GM19395 (cell line): ENCODE measurements at regions not wholly inside any gene's neighbourhood (a gene's known extent, or its start where the extent isn't known, plus 50 kb on each side); places are given as distances from the start of the nearest gene placed in this dataset.
"Not testable (repeated sequence)": the region's sequence is repeated elsewhere in the genome, so short reads cannot be mapped to it uniquely, and the experiment has no call there.

Experiments used
- ATAC-seq: cut with Tn5 transposase; IDR thresholded peaks from one replicate; pipeline ENCODE4 v1.9.1; 2021; ENCODE audit warnings: mild to moderate bottlenecking, moderate library complexity; ENCODE audit not compliant: unreplicated experiment

GRCh38 chr6:119845161-119845560 lies 495.6 kb upstream of the MAN1A1 start:
- ATAC-seq, result no peak

- ATAC-seq, result no peak
Measured at GRCh38 chr6:119844387-119844786, 494.8 kb upstream of the MAN1A1 start.

- ATAC-seq, result no peak
Measured at GRCh38 chr6:119842191-119842590, 492.6 kb upstream of the MAN1A1 start.

GRCh38 chr6:119838043-119838442 lies 488.5 kb upstream of the MAN1A1 start:
- ATAC-seq, result no peak

DNA sequence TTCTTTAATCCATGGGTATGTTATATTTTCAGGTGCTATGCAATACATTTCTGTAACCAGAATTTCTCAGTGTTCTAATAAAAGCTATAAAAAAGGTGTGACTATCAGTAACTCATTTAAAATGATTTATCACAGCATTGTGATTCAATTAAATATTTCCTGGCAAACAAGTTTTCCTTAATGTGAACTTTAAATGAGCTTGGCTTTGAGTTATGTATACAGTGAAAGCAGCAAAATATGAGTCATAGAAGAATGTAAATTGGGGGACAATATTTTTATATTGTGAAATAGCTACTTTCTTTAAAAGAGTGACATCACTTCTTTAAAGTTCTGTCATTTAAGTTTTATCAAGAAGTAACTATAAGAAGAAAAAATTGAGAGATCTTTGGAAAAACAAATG lies 484.9 kb upstream of the MAN1A1 start:
- no peak for ATAC-seq

GRCh38 chr6:119832411-119832810 lies 482.9 kb upstream of the MAN1A1 start:
- ATAC-seq, result no peak

- ATAC-seq, result no peak
Measured at GRCh38 chr6:119830494-119831295, 481.1 kb upstream of the MAN1A1 start.

GRCh38 chr6:119830069-119830468 lies 480.5 kb upstream of the MAN1A1 start:
- ATAC-seq, result no peak

DNA sequence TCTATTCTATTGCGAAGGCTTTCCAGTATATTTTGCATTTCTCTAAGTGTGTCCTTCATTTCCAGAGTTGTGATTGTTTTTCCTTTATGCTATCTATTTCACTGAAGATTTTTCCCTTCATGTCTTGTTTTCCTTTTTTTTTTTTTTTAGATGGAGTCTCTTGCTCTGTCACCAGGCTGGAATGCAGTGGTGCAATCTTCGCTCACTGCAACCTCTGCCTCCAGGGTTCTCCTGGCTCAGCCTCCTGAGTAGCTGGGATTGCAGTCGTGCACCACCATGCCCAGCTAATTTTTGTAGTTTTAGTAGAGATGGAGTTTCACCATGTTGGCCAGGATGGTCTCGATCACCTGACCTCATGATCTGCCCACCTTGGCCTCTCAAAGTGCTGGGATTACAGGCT lies 479.9 kb upstream of the MAN1A1 start:
- not testable (repeated sequence) for ATAC-seq

DNA sequence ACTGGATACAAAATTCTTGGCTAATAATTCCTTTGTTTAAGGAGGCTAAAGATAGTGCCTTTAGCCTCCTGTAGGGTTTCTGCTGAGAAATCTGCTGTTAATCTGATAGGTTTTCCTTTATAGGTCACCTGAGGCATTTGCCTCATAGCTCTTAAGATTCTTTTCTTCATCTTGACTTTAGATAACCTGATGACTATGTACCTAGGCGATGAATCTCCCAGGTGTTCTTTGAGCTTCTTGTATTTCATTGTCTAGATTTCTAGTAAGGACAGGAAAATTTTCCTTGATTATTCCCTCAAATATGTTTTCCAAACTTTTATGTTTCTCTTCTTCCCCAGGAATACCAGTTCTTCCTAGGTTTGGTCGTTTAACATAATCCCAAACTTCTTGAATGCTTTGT lies 479.4 kb upstream of the MAN1A1 start:
- no peak for ATAC-seq

DNA sequence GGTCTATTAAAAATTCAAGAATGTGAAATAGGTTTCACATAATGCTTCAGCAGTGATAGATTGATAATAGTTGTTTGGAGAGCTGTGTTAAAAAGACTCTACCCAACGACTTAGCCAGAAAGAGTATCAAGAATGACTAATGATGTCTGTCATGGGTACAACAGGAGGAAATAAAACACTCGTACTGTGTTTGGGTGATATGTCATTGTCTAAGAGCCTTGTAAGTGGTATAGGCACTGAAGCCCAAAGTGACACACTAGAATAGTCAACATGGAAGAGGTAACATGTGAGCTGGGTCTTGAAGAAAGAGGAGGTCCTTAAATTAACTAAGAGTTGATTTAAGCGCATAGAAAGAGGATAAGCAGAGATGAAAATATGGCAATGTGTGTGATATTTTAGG lies 471.8 kb upstream of the MAN1A1 start:
- no peak for ATAC-seq

DNA sequence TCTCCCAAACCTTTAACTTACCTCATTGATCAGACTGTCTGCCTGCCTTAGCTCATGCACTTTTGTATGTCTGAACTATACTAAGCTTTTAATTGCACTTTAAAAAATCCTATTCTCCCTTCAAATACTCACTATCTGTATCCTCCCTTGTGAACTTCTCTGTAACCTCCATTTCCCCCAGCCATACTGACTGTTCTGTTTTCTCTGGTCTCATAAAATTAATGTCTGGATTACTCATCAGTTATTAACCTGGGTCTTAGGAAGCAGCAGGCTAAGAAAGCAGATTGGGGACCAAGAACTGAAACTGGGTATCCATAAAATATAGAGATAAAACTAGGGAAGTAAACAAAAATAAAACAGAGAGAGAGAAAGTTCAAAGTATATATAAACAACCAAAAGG lies 469.3 kb upstream of the MAN1A1 start:
- ATAC-seq, result no peak

DNA sequence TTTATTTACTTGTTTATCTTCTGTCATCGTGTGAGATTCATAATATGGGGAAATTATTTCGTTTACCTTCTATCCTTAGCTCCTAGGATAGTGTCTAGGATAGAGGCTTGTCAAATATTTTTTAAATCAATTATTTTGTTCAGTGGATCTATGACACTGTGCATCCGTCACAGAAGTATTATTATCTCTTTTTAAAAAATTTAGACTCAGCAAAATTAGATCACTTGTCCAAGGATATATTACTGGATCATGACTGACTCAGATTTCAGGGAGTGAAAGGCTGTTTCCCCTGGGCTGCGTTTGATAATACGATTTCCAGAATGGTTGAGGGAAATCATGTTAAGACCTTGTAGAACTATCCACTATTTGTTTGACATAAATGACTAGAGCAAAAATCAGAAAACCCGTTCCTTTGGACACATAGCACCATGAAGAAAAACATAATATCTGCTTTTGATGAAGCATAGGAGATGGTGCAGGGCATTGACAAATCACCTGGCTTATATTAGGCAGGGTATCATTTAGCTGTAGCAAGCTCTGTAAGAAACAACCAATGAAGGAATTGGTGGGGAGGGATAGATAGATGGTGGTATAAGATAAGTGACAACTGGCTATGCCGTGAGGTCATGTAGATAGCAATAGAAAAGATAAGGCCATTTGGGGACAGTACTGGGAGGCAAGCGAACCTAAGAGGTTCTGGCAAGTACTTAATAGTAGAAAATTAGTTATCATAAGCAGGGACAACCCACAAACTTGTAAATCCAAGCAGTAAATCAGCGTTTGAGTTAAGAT lies 465.2 kb upstream of the MAN1A1 start:
- ATAC-seq, result no peak

DNA sequence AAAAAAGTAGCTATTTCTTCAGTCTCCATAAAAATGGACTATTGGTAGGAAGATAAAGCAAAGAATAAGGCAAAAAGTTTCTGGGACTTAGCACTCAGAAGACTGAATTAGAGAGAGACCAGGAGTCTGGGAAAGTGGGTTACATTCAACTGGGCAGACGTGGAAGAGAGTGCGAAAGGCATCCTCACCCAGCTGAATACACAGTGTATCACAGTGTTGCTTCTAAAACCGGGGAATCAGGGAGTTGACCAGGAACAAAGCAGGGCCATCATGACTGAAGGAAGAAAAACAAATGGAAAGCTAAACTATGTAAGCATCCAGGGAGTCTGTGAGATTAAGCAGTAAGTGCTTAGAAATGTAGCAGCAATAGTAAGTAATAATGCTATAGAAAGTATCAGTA lies 452.9 kb upstream of the MAN1A1 start:
- ATAC-seq, result no peak

GRCh38 chr6:119801056-119801455 lies 451.5 kb upstream of the MAN1A1 start:
- ATAC-seq, result no peak

DNA sequence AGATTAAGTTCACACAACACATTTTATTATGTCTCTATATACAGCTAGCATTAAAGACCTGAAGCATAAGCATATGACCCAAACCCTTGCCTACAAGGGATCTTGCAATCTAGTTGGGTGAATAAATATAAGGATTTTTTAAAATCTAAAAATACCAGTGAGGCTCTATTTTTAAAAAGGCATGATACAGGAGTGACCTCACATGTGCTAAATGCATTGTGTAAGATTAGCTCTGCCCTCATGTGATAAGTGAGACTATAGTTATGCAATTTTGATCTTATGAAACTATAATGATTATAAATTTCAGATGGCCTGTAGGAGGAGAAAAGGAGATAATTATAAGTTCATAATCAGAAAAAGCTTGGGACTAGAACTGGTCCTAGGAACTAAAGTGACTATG lies 451.0 kb upstream of the MAN1A1 start:
- ATAC-seq, result no peak

- ATAC-seq, result no peak
Measured at GRCh38 chr6:119799596-119800509, 450.3 kb upstream of the MAN1A1 start.

- ATAC-seq, result no peak
Measured at GRCh38 chr6:119791736-119792135, 442.2 kb upstream of the MAN1A1 start.

GRCh38 chr6:119781365-119781764 lies 431.8 kb upstream of the MAN1A1 start:
- ATAC-seq, result no peak

DNA sequence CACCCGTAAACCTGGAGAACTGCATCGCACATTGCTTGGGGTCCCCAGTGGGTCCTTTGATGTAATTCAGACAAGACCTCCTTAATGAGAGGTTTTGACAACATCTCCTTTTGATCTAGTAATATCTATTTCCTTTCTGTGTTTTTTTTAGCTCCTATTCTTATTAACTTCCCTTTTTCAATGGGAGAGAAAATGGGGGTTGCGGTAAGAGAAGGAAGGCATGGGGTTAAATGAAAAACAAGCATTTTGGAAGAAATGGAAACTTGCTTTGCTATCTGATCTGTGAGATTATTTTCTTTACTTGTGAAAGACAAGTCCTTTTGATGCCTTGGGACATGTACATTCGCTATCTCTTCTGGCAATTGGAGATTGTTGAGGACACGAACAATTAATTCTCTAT lies 418.6 kb upstream of the MAN1A1 start:
- no peak for ATAC-seq
